NB4 (cell line): ENCODE measurements at regions not wholly inside any gene's neighbourhood (a gene's known extent, or its start where the extent isn't known, plus 50 kb on each side); places are given as distances from the start of the nearest gene placed in this dataset.

Experiments used
- DNase-seq: peaks from one replicate; pipeline ENCODE4 v3.0.0; 2010; ENCODE audit warnings: low read depth
- H3K4me3 ChIP-seq: one replicate; pipeline ENCODE4 v1.5.1; 2011; ENCODE audit warnings: mild to moderate bottlenecking, low read depth, low read length, moderate library complexity
- CTCF ChIP-seq: IDR thresholded peaks from one replicate; pipeline ENCODE4 v1.5.1; 2012; ENCODE audit warnings: low read depth, low read length
- MAX ChIP-seq: IDR thresholded peaks from 2 replicates; pipeline ENCODE4 v1.6.1; 2011; ENCODE audit warnings: low read depth, low read length
- MYC ChIP-seq: IDR thresholded peaks from 2 replicates; pipeline ENCODE4 v1.6.1; 2011; ENCODE audit warnings: low read depth, low read length
- POLR2A ChIP-seq: IDR thresholded peaks from 2 replicates; pipeline ENCODE4 v1.6.1; 2011; ENCODE audit warnings: mild to moderate bottlenecking; ENCODE audit not compliant: insufficient read length; ENCODE audit errors: extremely low read depth

GRCh38 chr11:115919341-115920091 lies 415.3 kb upstream of the CADM1 start:
- DNase-seq: peak; percentile 14
- TF ChIP-seq POLR2A: no peak
- no peak for TF ChIP-seq MYC
- no peak for TF ChIP-seq MAX
- no peak for TF ChIP-seq CTCF

DNA sequence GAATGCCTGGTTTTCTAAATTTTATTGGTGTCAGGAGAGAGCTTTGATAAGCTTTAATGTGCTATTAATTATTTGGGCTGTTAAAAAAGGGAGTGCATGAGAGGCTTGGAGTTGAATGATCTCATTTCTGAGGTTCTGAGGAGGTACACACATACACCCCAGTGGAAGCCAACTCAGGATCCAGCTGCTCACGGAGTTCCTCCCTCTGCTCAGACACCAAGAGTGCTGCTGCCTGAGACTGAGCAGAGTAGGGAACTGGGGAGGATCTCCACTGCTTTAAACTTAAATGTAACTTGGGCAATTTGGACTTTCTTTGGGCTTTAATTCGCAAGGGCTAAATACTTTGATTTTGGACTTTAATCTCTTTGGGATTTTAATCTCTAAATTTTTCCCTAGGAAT lies 414.4 kb upstream of the CADM1 start:
- no peak for TF ChIP-seq MYC

More at GRCh38 chr11:115919341-115920091, 415.3 kb upstream of the CADM1 start:
- H3K4me3 ChIP-seq: no peak overlapping the region

GRCh38 chr11:115916608-115917007 lies 412.4 kb upstream of the CADM1 start:
- TF ChIP-seq MYC: no peak
- no peak for TF ChIP-seq POLR2A
- TF ChIP-seq CTCF: no peak
- TF ChIP-seq MAX: no peak
- H3K4me3 ChIP-seq: no peak overlapping the region
- no peak for DNase-seq

More for the DNA sequence above, 414.4 kb upstream of the CADM1 start:
- no peak for DNase-seq
- H3K4me3 ChIP-seq: no peak overlapping the region

DNA sequence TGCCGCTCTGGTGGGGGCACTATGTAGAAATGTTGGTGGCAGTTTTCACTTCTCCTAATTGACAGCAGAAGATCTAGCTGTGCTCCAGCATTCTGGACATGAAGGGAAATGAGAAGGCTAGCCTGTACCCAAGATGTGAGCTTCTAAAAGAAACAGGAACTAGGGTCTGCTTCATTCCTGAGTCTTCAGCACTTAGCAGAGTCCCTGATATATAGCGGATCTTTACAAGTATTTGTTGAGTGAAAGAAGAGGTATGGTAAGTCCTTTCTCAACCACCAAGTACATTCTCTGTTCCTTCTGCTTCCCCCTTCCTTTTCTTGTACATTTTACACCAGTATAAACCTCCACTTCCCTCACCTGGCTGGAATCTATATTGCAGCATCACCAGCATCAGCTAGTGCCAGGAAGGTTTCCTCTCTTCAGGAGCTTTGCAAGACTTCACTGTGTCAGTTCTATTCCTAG lies 408.3 kb upstream of the CADM1 start:
- DNase-seq: no peak
- no peak overlapping the region for H3K4me3 ChIP-seq
- TF ChIP-seq CTCF (no peak), MAX (no peak), MYC (no peak)

- TF ChIP-seq MYC: no peak
- DNase-seq: no peak
- H3K4me3 ChIP-seq: no peak overlapping the region
Observed at GRCh38 chr11:115911613-115912346, 407.6 kb upstream of the CADM1 start.

DNA sequence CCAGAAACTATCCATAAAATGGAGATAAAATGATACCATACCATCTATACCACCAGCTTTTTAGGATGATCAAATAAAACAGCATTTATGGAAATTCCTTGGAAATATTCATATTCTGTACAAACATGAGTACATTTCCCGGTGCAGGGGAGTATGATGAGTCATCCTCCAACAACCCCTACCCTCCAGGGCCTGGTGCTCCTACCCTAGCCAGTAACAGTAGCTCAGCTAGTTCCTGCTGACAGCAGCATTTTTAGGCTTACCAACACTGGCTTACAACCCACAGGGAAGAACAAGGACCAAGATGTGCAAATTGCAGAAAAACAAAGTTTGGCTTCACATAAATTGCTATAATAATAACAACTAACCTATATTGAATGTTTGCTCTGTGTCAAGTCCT lies 406.2 kb upstream of the CADM1 start:
- no peak for DNase-seq
- no peak overlapping the region for H3K4me3 ChIP-seq
- no peak for TF ChIP-seq MAX
- TF ChIP-seq POLR2A: no peak
- TF ChIP-seq CTCF: no peak
- no peak for TF ChIP-seq MYC

DNA sequence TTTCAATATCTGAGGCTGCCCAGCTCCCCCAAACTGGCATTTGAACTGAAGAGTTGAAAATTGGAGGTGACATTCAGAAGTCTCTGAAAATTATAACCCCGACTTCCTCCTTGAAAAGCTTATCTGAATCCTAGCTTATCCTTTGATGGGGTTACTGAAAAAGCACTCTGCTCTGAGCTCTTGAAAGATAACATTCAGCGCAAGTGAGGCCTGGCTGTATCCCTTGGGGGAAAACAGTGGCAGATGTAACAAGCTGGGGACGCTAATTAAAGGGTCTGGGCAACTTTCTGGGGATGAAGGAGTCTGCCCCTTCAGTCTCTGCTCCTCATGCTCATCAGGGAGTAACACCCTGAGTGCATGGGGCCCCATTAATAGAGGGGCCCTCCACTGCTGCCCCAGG lies 402.0 kb upstream of the CADM1 start:
- no peak overlapping the region for H3K4me3 ChIP-seq
- TF ChIP-seq POLR2A (no peak), MYC (no peak), CTCF (no peak), MAX (no peak)
- DNase-seq: no peak
